NT2/D1 (cell line): ENCODE measurements at regions not wholly inside any gene's neighbourhood (a gene's known extent, or its start where the extent isn't known, plus 50 kb on each side); places are given as distances from the start of the nearest gene placed in this dataset.

Source experiments
- YY1 ChIP-seq: IDR thresholded peaks from 2 replicates; pipeline ENCODE4 v1.6.1; 2011; ENCODE audit not compliant: insufficient read length, insufficient read depth
- ZNF274 ChIP-seq: IDR thresholded peaks from 2 replicates; pipeline ENCODE4 v1.6.1; 2011; ENCODE audit warnings: mild to moderate bottlenecking, low read depth, low read length

- TF ChIP-seq ZNF274 = no peak
- no peak for TF ChIP-seq YY1
Measured at GRCh38 chr5:120808135-120808534, 344.0 kb downstream of the PRR16 start.
